GM13977 (cell line): ENCODE measurements at regions not wholly inside any gene's neighbourhood (a gene's known extent, or its start where the extent isn't known, plus 50 kb on each side); places are given as distances from the start of the nearest gene placed in this dataset.

Experiments
- DNase-seq: peaks from one replicate; pipeline ENCODE4 v3.0.0; 2012; ENCODE audit warnings: low spot score
- in situ Hi-C: fragments of 300-500 bp; cut with MboI; formaldehyde crosslinking; loops from one replicate; pipeline ENCODE4 v1.12.0; 2022; ENCODE audit warnings: low sequenced_read_pairs, low pct_unique_long_range_greater_than_20kb, mixed read lengths, inconsistent platforms; ENCODE audit not compliant: unreplicated experiment
- TF ChIP-seq, protein P1 (sequence below): IDR thresholded peaks from 2 replicates; pipeline ENCODE4 v1.5.1; 2012; ENCODE audit warnings: mild to moderate bottlenecking, control low read depth; ENCODE audit not compliant: insufficient read depth; ENCODE audit errors: extremely low read depth, missing control alignments

DNA sequence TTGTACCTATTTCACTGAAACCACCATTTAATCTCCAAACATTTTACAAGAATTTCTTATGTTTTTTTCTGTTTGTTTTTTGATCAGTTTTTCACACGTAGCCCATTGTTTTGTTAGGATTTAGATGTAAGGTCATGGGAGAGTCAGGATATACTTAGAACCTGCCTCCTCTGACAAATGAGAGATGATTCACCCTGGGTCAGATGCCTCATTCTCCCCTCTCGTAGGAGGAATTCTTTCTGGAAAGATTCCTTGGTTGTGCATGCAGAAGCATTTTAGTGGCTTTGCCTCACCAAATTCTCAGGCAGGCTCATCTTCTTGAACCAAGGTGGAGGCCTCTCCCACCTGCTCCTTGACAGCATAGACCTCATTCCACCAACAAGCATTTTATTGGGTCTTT, 599.3 kb downstream of the SPRY1 start:
- in situ Hi-C loops: no loop called here
- TF ChIP-seq, protein P1, sequence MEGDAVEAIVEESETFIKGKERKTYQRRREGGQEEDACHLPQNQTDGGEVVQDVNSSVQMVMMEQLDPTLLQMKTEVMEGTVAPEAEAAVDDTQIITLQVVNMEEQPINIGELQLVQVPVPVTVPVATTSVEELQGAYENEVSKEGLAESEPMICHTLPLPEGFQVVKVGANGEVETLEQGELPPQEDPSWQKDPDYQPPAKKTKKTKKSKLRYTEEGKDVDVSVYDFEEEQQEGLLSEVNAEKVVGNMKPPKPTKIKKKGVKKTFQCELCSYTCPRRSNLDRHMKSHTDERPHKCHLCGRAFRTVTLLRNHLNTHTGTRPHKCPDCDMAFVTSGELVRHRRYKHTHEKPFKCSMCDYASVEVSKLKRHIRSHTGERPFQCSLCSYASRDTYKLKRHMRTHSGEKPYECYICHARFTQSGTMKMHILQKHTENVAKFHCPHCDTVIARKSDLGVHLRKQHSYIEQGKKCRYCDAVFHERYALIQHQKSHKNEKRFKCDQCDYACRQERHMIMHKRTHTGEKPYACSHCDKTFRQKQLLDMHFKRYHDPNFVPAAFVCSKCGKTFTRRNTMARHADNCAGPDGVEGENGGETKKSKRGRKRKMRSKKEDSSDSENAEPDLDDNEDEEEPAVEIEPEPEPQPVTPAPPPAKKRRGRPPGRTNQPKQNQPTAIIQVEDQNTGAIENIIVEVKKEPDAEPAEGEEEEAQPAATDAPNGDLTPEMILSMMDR: no peak
- DNase-seq: no peak

- TF ChIP-seq, protein P1: no peak
- in situ Hi-C loops: no loop called here
- no peak for DNase-seq
Measured at GRCh38 chr4:123996718-123997510, 600.3 kb downstream of the SPRY1 start.

GRCh38 chr4:123997776-123998449, 601.3 kb downstream of the SPRY1 start:
- in situ Hi-C loops: no loop called here
- DNase-seq: no peak
- TF ChIP-seq, protein P1: no peak

GRCh38 chr4:124000233-124000632, 603.6 kb downstream of the SPRY1 start:
- in situ Hi-C loops: no loop called here
- TF ChIP-seq, protein P1: no peak

DNA sequence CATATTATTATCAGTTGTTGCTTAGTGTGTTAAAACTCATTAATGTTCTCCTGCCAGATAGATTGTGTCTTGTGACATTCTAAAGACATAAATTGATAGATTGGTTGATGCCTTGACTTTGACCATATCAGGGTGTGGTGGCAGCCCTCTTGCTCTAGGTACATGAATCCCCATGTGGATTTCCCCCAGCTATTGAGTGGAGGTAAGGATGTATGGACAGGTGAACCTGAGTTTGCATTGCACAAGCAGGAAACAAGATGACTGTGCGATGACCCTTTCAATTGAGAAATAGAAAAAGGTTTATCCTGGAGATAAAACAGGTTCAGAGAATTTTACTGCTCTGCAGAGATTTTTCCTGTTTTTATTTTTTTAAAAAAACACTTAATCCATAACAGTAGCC, 619.2 kb downstream of the SPRY1 start:
- DNase-seq: no peak
- in situ Hi-C loops: no loop called here
- TF ChIP-seq, protein P1: no peak

More at GRCh38 chr4:124000233-124000632, 603.6 kb downstream of the SPRY1 start:
- DNase-seq: no peak

DNA sequence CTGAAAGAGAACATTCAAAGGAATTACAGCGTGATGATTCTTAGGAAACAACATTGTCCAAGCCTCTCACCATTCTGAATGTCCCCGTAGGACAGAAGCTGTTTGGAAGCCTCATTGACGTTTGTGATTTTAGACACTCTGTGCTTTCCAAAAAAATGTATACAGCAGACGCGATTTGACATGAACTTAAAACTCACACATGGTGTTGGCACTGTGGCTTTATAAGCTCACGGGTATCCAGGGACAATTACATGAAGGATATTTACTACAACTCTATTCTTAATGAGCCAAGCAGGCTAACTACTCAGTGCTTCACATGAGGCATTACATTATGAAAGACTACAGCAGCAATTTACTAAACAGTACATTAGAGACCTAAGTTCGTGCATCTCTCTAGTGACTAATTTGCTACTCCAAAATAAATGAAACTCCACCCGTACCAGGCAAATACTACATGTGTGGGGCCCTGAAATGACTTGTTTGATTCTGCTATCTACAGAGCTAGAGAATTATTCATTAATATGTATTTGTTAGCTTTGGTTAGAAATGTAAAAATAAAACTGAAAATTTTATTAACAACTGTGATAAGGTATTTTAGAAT, 620.7 kb downstream of the SPRY1 start:
- TF ChIP-seq, protein P1: no peak
- in situ Hi-C loops: no loop called here
- DNase-seq: no peak
